LNCaP clone FGC (cell line): ENCODE measurements at regions not wholly inside any gene's neighbourhood (a gene's known extent, or its start where the extent isn't known, plus 50 kb on each side); places are given as distances from the start of the nearest gene placed in this dataset.

ENCODE experiments used
- DNase-seq: peaks from one replicate; pipeline ENCODE4 v3.0.0-alpha.2; 2011; ENCODE audit warnings: low read depth
- H3K4me3 ChIP-seq: 2 replicates; pipeline ENCODE4 v1.5.1; 2011; ENCODE audit warnings: mild to moderate bottlenecking, low read depth, low read length, control low read depth
- TF ChIP-seq, protein P1 (sequence below): IDR thresholded peaks from 2 replicates; pipeline ENCODE4 v1.5.1; 2012; ENCODE audit warnings: mild to moderate bottlenecking; ENCODE audit not compliant: control insufficient read depth, insufficient read depth; ENCODE audit errors: extremely low read depth

- TF ChIP-seq, protein P1, sequence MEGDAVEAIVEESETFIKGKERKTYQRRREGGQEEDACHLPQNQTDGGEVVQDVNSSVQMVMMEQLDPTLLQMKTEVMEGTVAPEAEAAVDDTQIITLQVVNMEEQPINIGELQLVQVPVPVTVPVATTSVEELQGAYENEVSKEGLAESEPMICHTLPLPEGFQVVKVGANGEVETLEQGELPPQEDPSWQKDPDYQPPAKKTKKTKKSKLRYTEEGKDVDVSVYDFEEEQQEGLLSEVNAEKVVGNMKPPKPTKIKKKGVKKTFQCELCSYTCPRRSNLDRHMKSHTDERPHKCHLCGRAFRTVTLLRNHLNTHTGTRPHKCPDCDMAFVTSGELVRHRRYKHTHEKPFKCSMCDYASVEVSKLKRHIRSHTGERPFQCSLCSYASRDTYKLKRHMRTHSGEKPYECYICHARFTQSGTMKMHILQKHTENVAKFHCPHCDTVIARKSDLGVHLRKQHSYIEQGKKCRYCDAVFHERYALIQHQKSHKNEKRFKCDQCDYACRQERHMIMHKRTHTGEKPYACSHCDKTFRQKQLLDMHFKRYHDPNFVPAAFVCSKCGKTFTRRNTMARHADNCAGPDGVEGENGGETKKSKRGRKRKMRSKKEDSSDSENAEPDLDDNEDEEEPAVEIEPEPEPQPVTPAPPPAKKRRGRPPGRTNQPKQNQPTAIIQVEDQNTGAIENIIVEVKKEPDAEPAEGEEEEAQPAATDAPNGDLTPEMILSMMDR = no peak
- no peak overlapping the region for H3K4me3 ChIP-seq
- no peak for DNase-seq
Observed at GRCh38 chr9:26483991-26484390, 408.6 kb downstream of the CAAP1 start.

DNA sequence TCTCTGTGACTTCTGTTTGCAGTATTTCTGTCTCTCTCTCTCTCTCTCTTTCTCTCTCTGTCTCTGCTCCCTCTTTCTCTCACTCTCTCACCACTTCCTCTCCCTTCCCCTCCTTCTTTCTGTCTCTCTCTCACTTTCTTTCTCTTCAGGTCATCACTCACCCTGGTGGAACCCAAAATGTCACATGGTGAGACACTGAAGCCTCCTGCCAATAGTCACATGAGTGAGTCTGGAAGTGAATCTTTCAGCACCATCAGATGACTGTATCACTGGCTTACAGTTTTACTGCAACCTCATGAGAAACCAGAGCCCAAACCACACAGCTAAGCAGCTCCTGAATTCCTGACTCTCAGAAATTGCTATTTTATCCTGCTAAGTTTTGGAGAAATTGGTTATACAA is 414.6 kb downstream of the CAAP1 start:
- no peak for DNase-seq
- TF ChIP-seq, protein P1 = no peak
- H3K4me3 ChIP-seq = no peak overlapping the region

- DNase-seq = no peak
- no peak overlapping the region for H3K4me3 ChIP-seq
- TF ChIP-seq, protein P1 = no peak
Observed at GRCh38 chr9:26471261-26471660, 421.3 kb downstream of the CAAP1 start.

DNA sequence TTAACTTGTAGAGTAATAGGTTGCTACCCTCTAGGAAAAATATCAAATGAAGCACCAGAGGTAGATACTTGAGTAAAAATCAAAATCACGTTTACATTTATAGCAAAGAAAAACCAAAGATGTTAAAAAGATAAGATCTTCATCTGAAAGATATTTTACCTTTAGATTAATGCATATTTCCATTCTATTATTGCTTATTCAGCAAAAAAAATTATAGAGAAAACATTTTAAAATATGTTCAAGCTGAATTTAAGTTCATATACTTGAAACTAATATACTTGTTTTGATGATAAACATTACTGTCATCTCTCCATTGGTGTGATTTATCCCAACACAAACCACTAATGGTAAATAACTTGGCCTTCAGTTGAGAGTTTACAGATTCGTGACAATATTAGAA is 422.3 kb downstream of the CAAP1 start:
- DNase-seq = no peak
- TF ChIP-seq, protein P1 = no peak
- H3K4me3 ChIP-seq = no peak overlapping the region

- TF ChIP-seq, protein P1 = no peak
- H3K4me3 ChIP-seq = no peak overlapping the region
- DNase-seq = no peak
Observed at GRCh38 chr9:26463837-26464236, 428.8 kb downstream of the CAAP1 start.

DNA sequence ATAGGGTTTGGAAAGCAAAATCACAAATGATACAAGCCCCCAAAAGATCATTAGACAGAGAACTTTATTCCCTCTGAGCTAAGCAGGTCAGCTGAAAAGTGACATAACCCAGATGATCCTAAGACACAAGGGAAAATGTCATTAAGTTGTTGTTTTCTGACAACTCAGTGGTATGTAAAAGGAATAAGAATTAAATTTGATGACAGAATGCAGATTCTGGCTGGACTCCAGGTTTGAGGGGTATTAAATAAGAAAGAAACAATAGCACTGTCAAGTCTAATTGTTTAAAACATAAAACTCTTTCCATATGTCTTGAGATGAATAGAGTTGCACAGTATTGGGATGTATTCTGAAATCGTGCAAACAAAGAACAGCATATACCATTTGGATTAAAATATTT is 429.9 kb downstream of the CAAP1 start:
- H3K4me3 ChIP-seq = no peak overlapping the region
- no peak for DNase-seq
- TF ChIP-seq, protein P1 = no peak

GRCh38 chr9:26462213-26462612 is 430.4 kb downstream of the CAAP1 start:
- peak; percentile 2 for DNase-seq
- H3K4me3 ChIP-seq = no peak overlapping the region
- TF ChIP-seq, protein P1 = no peak
